ENCODE measurements at regions not wholly inside any gene's neighbourhood (a gene's known extent, or its start where the extent isn't known, plus 50 kb on each side); places are given as distances from the start of the nearest gene placed in this dataset.

GRCh38 chr18:78113136-78113939 is 863.7 kb downstream of the GALR1 start:
- no peak for DNase-seq (ENCODE audit: low spot score)

- DNase-seq (ENCODE audit: low spot score): no peak
Measured at GRCh38 chr18:78113940-78114251, 864.2 kb downstream of the GALR1 start.

- no peak for DNase-seq (ENCODE audit: low spot score)
Measured at GRCh38 chr18:78115896-78116561, 863.6 kb upstream of the SALL3 start.

GRCh38 chr18:78123144-78123909 is 856.3 kb upstream of the SALL3 start:
- no peak for DNase-seq (ENCODE audit: low spot score)

GRCh38 chr18:78123926-78124797 is 855.5 kb upstream of the SALL3 start:
- no peak for DNase-seq (ENCODE audit: low spot score)

- DNase-seq (ENCODE audit: low spot score): no peak
Measured at GRCh38 chr18:78125206-78125896, 854.3 kb upstream of the SALL3 start.

- DNase-seq (ENCODE audit: low spot score): no peak
Measured at GRCh38 chr18:78126106-78126505, 853.5 kb upstream of the SALL3 start.

GRCh38 chr18:78126536-78126935 is 853.1 kb upstream of the SALL3 start:
- DNase-seq (ENCODE audit: low spot score): no peak

- no peak for DNase-seq (ENCODE audit: low spot score)
Measured at GRCh38 chr18:78127041-78127440, 852.6 kb upstream of the SALL3 start.

GRCh38 chr18:78128004-78128403 is 851.6 kb upstream of the SALL3 start:
- no peak for DNase-seq (ENCODE audit: low spot score)

- DNase-seq (ENCODE audit: low spot score): no peak
Measured at GRCh38 chr18:78129260-78129659, 850.4 kb upstream of the SALL3 start.

GRCh38 chr18:78130232-78131195 is 849.1 kb upstream of the SALL3 start:
- no peak for DNase-seq (ENCODE audit: low spot score)

- DNase-seq (ENCODE audit: low spot score): no peak
Measured at GRCh38 chr18:78133729-78134128, 845.9 kb upstream of the SALL3 start.

- DNase-seq (ENCODE audit: low spot score): no peak
Measured at GRCh38 chr18:78136986-78137385, 842.6 kb upstream of the SALL3 start.

- DNase-seq (ENCODE audit: low spot score): no peak
Measured at GRCh38 chr18:78138983-78139496, 840.6 kb upstream of the SALL3 start.

GRCh38 chr18:78140294-78140693 is 839.3 kb upstream of the SALL3 start:
- no peak for DNase-seq (ENCODE audit: low spot score)

- DNase-seq (ENCODE audit: low spot score): no peak
Measured at GRCh38 chr18:78144669-78145068, 834.9 kb upstream of the SALL3 start.

GRCh38 chr18:78145096-78145495 is 834.5 kb upstream of the SALL3 start:
- DNase-seq (ENCODE audit: low spot score): no peak

GRCh38 chr18:78146136-78147085 is 833.2 kb upstream of the SALL3 start:
- DNase-seq (ENCODE audit: low spot score): no peak
